Loucy (cell line): ENCODE measurements at regions not wholly inside any gene's neighbourhood (a gene's known extent, or its start where the extent isn't known, plus 50 kb on each side); places are given as distances from the start of the nearest gene placed in this dataset.

Source experiments
- H2AFZ ChIP-seq: fragments of 200-600 bp; sonication (generic); 2 replicates; pipeline ENCODE4 v1.6.0; 2016; ENCODE audit warnings: antibody characterized with exemption, mild to moderate bottlenecking, low read length, moderate library complexity
- H3F3A ChIP-seq: fragments of 200-600 bp; 2 replicates; pipeline ENCODE4 v1.6.0; 2016; ENCODE audit warnings: antibody characterized with exemption, low read depth, mild to moderate bottlenecking
- H3K27me3 ChIP-seq: fragments of 200-600 bp; sonication (generic); 2 replicates; pipeline ENCODE4 v1.6.1; 2014; ENCODE audit warnings: low read length, mild to moderate bottlenecking; ENCODE audit not compliant: insufficient read depth, poor library complexity, severe bottlenecking
- H3K36me3 ChIP-seq: fragments of 200-600 bp; sonication (generic); 2 replicates; pipeline ENCODE4 v1.6.1; 2016; ENCODE audit warnings: low read length; ENCODE audit not compliant: insufficient read depth
- H3K4me1 ChIP-seq: fragments of 200-600 bp; sonication (generic); 2 replicates; pipeline ENCODE4 v1.5.1; 2014; ENCODE audit warnings: low read length, mild to moderate bottlenecking; ENCODE audit not compliant: insufficient read depth, poor library complexity, severe bottlenecking
- H3K4me2 ChIP-seq: fragments of 200-600 bp; sonication (generic); 2 replicates; pipeline ENCODE4 v1.6.0; 2014; ENCODE audit warnings: antibody characterized with exemption, low read length, low read depth, mild to moderate bottlenecking; ENCODE audit not compliant: poor library complexity, severe bottlenecking
- H3K4me3 ChIP-seq: fragments of 200-600 bp; sonication (generic); 2 replicates; pipeline ENCODE4 v1.5.1; 2014; ENCODE audit warnings: low read length, mild to moderate bottlenecking, mixed read lengths; ENCODE audit not compliant: poor library complexity, severe bottlenecking
- H3K79me2 ChIP-seq: fragments of 200-600 bp; sonication (generic); 2 replicates; pipeline ENCODE4 v1.6.1; 2014; ENCODE audit warnings: low read length; ENCODE audit not compliant: insufficient read depth
- H3K9ac ChIP-seq: fragments of 200-600 bp; sonication (generic); 2 replicates; pipeline ENCODE4 v1.6.0; 2014; ENCODE audit warnings: mild to moderate bottlenecking, low read depth, low read length, moderate library complexity; ENCODE audit not compliant: poor library complexity, severe bottlenecking
- H3K9me2 ChIP-seq: fragments of 200-600 bp; sonication (generic); replicated peaks from 2 replicates; pipeline ENCODE4 v1.6.1; 2016; ENCODE audit warnings: low read depth, low read length, mixed read lengths
- H3K9me3 ChIP-seq: fragments of 200-600 bp; sonication (generic); 2 replicates; pipeline ENCODE4 v1.6.1; 2014; ENCODE audit warnings: mild to moderate bottlenecking, antibody characterized with exemption, low read length, low read depth; ENCODE audit not compliant: insufficient read depth
- H4K20me1 ChIP-seq: fragments of 200-600 bp; sonication (generic); 2 replicates; pipeline ENCODE4 v1.6.0; 2014; ENCODE audit warnings: antibody characterized with exemption, low read length, mild to moderate bottlenecking; ENCODE audit not compliant: insufficient read depth, poor library complexity, severe bottlenecking
- EZH2phosphoT487 ChIP-seq: fragments of 200-600 bp; IDR thresholded peaks from 2 replicates; pipeline ENCODE4 v1.6.1; 2018; ENCODE audit warnings: antibody characterized with exemption, mild to moderate bottlenecking, moderate library complexity, borderline replicate concordance
- TF ChIP-seq, protein P1 (sequence below): fragments of 200-600 bp; sonication (generic); conservative IDR thresholded peaks from 2 replicates; pipeline ENCODE4 v1.5.1; 2014; ENCODE audit warnings: mild to moderate bottlenecking, antibody characterized with exemption, low read length

DNA sequence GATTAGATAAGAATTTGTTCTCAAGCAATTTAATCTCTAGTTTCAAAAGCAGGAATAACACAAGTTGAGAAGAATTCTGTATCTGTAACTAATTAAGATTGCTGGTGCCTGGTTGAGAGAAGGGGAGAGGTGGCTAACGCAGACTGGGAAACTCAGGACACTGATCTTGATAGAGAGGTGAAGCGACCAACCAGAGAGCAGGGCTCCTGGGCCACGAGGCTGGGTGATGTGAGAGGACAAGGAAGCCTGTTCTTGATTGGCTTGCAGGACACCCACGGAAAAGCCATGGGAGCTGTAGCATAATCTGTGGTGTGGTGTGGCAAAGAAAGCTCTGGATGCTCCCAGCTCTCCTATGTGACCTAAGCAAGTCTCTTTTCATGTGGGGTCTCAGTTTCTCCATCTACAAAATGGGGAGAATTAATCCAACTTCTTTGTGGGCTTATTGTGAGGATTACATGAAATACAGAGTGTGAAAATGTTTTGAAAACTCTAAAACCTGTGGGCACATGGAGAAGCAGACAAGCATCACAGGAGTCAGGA is 594.1 kb upstream of the BRINP1 start:
- no peak overlapping the region for H3K4me3 ChIP-seq
- no peaks in the 10 kb centered on the region for H3F3A ChIP-seq
- no peaks in the 10 kb centered on the region for H3K9me2 ChIP-seq
- H3K4me1 ChIP-seq: no peaks in the 10 kb centered on the region
- H3K9ac ChIP-seq: no peak overlapping the region
- H3K36me3 ChIP-seq: no peaks in the 10 kb centered on the region
- H4K20me1 ChIP-seq: no peaks in the 10 kb centered on the region
- no peak for TF ChIP-seq EZH2phosphoT487
- TF ChIP-seq, protein P1, sequence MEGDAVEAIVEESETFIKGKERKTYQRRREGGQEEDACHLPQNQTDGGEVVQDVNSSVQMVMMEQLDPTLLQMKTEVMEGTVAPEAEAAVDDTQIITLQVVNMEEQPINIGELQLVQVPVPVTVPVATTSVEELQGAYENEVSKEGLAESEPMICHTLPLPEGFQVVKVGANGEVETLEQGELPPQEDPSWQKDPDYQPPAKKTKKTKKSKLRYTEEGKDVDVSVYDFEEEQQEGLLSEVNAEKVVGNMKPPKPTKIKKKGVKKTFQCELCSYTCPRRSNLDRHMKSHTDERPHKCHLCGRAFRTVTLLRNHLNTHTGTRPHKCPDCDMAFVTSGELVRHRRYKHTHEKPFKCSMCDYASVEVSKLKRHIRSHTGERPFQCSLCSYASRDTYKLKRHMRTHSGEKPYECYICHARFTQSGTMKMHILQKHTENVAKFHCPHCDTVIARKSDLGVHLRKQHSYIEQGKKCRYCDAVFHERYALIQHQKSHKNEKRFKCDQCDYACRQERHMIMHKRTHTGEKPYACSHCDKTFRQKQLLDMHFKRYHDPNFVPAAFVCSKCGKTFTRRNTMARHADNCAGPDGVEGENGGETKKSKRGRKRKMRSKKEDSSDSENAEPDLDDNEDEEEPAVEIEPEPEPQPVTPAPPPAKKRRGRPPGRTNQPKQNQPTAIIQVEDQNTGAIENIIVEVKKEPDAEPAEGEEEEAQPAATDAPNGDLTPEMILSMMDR: no peak
- H3K4me2 ChIP-seq: no peak overlapping the region
- no peaks in the 10 kb centered on the region for H3K79me2 ChIP-seq
- no peaks in the 10 kb centered on the region for H3K27me3 ChIP-seq
- no peak overlapping the region for H2AFZ ChIP-seq
- H3K9me3 ChIP-seq: no peaks in the 10 kb centered on the region

DNA sequence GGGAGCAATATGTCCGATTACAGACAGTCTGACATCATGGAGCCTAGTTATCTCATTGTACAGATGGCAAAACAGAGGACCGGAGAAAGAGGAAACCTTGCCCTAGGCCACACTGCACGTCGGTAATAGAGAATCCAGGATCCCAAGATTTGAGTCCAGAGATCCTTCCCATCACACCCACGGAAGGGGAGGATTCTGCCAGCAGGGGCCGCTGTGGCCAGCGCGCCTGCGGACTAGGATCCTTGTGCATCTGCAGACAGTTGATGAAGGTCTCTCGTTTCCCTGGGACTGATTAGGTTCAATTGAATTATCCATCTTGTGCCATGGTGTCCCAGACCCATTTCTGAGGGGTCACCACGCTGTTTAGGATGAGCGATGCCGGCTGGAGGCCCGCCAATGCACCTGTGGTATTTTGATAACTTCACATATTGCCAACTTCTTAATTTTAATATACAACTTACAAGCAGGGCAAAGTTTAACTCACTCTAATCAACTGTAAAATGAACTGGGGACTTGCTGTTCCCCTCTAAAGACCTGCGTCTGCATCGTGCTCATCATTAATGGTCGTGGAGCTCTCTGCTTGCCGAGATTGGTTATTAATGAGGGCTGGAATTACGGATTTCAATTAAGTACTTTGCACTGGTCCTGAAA is 592.7 kb upstream of the BRINP1 start:
- Histone ChIP-seq H2AFZ (no peak overlapping the region), H3K9ac (no peak overlapping the region), H3K27me3 (no peaks in the 10 kb centered on the region), H4K20me1 (no peaks in the 10 kb centered on the region), H3K9me3 (no peaks in the 10 kb centered on the region), H3K79me2 (no peaks in the 10 kb centered on the region), H3K4me1 (no peaks in the 10 kb centered on the region), H3K4me3 (no peak overlapping the region), H3F3A (no peaks in the 10 kb centered on the region), H3K4me2 (no peak overlapping the region), H3K9me2 (no peaks in the 10 kb centered on the region), H3K36me3 (no peaks in the 10 kb centered on the region)
- TF ChIP-seq, protein P1: peak; percentile 29
- no peak for TF ChIP-seq EZH2phosphoT487

DNA sequence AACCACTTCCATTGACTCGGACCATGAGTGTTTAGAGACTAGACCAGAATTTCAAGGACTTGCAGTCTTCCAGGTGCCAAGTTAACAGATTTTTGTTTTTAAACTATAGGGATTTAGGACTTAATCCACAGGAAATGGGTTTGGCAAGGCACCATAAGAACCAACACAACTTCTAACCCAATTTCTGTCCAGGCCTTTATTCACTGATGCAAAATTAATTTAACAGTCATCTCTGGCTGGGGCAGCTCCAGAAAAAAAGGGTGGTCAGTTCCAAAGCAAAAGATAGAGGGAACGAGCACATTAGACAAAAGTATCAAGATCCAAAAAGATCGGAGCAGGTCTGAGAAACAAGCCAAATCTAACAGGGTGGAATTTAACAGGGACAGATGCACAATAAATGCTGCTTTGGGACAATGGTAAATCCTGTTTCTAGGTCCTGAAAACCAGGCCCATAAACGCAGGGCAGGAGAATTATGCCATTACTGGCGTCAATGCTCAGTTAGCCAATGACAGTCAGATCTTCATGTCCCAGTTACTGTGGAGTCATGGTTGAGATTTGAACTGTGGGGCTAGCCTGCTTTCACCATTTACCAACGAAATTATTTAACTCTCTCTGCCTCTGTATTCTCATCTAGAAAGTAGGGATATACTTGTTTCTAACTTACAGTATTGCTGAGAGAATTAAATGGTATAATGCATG is 590.8 kb upstream of the BRINP1 start:
- no peaks in the 10 kb centered on the region for H3K27me3 ChIP-seq
- H2AFZ ChIP-seq: no peak overlapping the region
- H3K9ac ChIP-seq: no peak overlapping the region
- H3K9me2 ChIP-seq: no peaks in the 10 kb centered on the region
- no peaks in the 10 kb centered on the region for H3K36me3 ChIP-seq
- no peak overlapping the region for H3K4me2 ChIP-seq
- H3K4me1 ChIP-seq: no peaks in the 10 kb centered on the region
- TF ChIP-seq EZH2phosphoT487: no peak
- TF ChIP-seq, protein P1: no peak
- H3K79me2 ChIP-seq: no peaks in the 10 kb centered on the region
- no peaks in the 10 kb centered on the region for H4K20me1 ChIP-seq
- no peaks in the 10 kb centered on the region for H3K9me3 ChIP-seq
- no peaks in the 10 kb centered on the region for H3F3A ChIP-seq
- H3K4me3 ChIP-seq: no peak overlapping the region
